HL-60 (cell line): ENCODE measurements at regions not wholly inside any gene's neighbourhood (a gene's known extent, or its start where the extent isn't known, plus 50 kb on each side); places are given as distances from the start of the nearest gene placed in this dataset.

Experiments
- DNase-seq, 2 experiments: peaks; one replicate each; pipeline ENCODE4 v3.0.0-alpha.2; 2010 to 2020; ENCODE audit warnings: low read depth in 1 of 2, low spot score in 1 of 2
- H3K27ac ChIP-seq: fragments of 250-450 bp; sonication (Bioruptor Pico); replicated peaks from 2 replicates; pipeline ENCODE4 v1.5.1; 2020; ENCODE audit warnings: mild to moderate bottlenecking, moderate library complexity
- H3K27me3 ChIP-seq: fragments of 250-450 bp; sonication (Bioruptor Pico); 2 replicates; pipeline ENCODE4 v1.5.1; 2021; ENCODE audit warnings: mild to moderate bottlenecking, moderate library complexity; ENCODE audit not compliant: insufficient read depth, poor library complexity, severe bottlenecking
- H3K4me3 ChIP-seq: replicated peaks from 2 replicates; pipeline ENCODE4 v1.5.1; 2011; ENCODE audit warnings: mild to moderate bottlenecking, control low read depth, low read length; ENCODE audit not compliant: insufficient read depth
- GABPA ChIP-seq: IDR thresholded peaks from 2 replicates; pipeline ENCODE4 v1.6.1; 2012; ENCODE audit warnings: low read depth
- POLR2AphosphoS5 ChIP-seq: IDR thresholded peaks from 2 replicates; pipeline ENCODE4 v1.6.1; 2012; ENCODE audit warnings: low read depth
- REST ChIP-seq: IDR thresholded peaks from 2 replicates; pipeline ENCODE4 v1.6.1; 2012; ENCODE audit warnings: low read depth; ENCODE audit not compliant: insufficient replicate concordance
- SPI1 ChIP-seq: IDR thresholded peaks from 2 replicates; pipeline ENCODE4 v1.6.1; 2012; ENCODE audit warnings: low read depth, mild to moderate bottlenecking, borderline replicate concordance
- TF ChIP-seq, protein P1 (sequence below): IDR thresholded peaks from one replicate; pipeline ENCODE4 v1.5.1; 2011; ENCODE audit warnings: low read length, control low read depth, inconsistent platforms; ENCODE audit not compliant: insufficient read depth

- TF ChIP-seq POLR2AphosphoS5: no peak
- no peak for TF ChIP-seq SPI1
- no peak for TF ChIP-seq REST
- TF ChIP-seq, protein P1, sequence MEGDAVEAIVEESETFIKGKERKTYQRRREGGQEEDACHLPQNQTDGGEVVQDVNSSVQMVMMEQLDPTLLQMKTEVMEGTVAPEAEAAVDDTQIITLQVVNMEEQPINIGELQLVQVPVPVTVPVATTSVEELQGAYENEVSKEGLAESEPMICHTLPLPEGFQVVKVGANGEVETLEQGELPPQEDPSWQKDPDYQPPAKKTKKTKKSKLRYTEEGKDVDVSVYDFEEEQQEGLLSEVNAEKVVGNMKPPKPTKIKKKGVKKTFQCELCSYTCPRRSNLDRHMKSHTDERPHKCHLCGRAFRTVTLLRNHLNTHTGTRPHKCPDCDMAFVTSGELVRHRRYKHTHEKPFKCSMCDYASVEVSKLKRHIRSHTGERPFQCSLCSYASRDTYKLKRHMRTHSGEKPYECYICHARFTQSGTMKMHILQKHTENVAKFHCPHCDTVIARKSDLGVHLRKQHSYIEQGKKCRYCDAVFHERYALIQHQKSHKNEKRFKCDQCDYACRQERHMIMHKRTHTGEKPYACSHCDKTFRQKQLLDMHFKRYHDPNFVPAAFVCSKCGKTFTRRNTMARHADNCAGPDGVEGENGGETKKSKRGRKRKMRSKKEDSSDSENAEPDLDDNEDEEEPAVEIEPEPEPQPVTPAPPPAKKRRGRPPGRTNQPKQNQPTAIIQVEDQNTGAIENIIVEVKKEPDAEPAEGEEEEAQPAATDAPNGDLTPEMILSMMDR: no peak
- no peak for TF ChIP-seq GABPA
- Histone ChIP-seq H3K27me3 (no peaks in the 10 kb centered on the region), H3K4me3 (no peak overlapping the region), H3K27ac (no peak overlapping the region)
- DNase-seq: no peak
These were observed 228.0 kb downstream of the ETAA1 start for GRCh38 chr2:67625178-67625577.

GRCh38 chr2:67625690-67626475, 228.8 kb downstream of the ETAA1 start:
- no peak overlapping the region for H3K27ac ChIP-seq
- TF ChIP-seq REST (no peak), SPI1 (no peak), POLR2AphosphoS5 (no peak), GABPA (no peak)
- TF ChIP-seq, protein P1: no peak
- H3K27me3 ChIP-seq: no peaks in the 10 kb centered on the region
- no peak overlapping the region for H3K4me3 ChIP-seq
- no peak for DNase-seq

DNA sequence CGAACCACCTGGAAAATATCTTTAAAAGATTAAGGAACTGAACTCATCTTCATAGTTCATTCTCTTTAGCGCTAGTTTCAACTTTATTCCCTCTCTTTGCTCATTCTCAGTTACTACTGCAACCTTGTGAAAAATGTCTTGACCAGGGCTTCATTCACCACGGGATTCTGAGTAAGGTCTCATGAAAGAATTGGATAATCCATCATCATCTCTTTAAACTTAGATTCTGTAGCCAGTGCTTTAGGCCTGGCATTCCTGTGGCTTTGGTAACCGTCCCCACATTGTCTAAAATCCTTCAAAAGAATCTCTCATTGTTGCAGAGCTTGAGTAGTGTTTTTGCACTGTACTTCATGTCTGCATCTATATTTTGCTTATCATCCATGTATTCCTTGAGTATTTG, 229.5 kb downstream of the ETAA1 start:
- DNase-seq: no peak
- Histone ChIP-seq H3K27ac (no peak overlapping the region), H3K27me3 (no peaks in the 10 kb centered on the region), H3K4me3 (no peak overlapping the region)
- TF ChIP-seq, protein P1: no peak
- TF ChIP-seq GABPA (no peak), SPI1 (no peak)
